PC-3 (cell line): ENCODE measurements at regions not wholly inside any gene's neighbourhood (a gene's known extent, or its start where the extent isn't known, plus 50 kb on each side); places are given as distances from the start of the nearest gene placed in this dataset.
"Not testable (repeated sequence)": the region's sequence is repeated elsewhere in the genome, so short reads cannot be mapped to it uniquely, and the experiment has no call there.

Experiments
- ATAC-seq: fragments of 200-7000 bp; cut with Tn5 transposase; 2 replicates; pipeline ENCODE4 v1.9.1; 2020; ENCODE audit warnings: mild to moderate bottlenecking, moderate library complexity
- BruUV-seq: library from RNA; stranded (reverse); fragments of 400-500 nt; replicated peaks from 2 replicates; lab custom pipeline; 2021; lab: Mats Ljungman, UMichigan
- CTCF ChIA-PET: fragments of 300-600 bp; sonication (Branson Sonifier 250); formaldehyde crosslinking; loops from one replicate; lab custom pipeline; 2022; ENCODE audit warnings: antibody characterized with exemption; lab: Charles Lee
- POLR2A ChIA-PET: fragments of 300-600 bp; sonication (Branson Sonifier 250); formaldehyde crosslinking; loops from one replicate; lab custom pipeline; 2022; ENCODE audit warnings: antibody characterized with exemption; ENCODE audit not compliant: unreplicated experiment; lab: Charles Lee
- DNase-seq: peaks from one replicate; pipeline ENCODE4 v3.0.0-alpha.2; 2015
- H2AFZ ChIP-seq: fragments of 300-600 bp; sonication (generic); 2 replicates; pipeline ENCODE4 v1.6.0; 2016; ENCODE audit warnings: antibody characterized with exemption, low read length
- H3F3A ChIP-seq: fragments of 300-600 bp; sonication (generic); one replicate; pipeline ENCODE4 v1.6.0; 2017; ENCODE audit warnings: antibody characterized with exemption, low read length, control low read depth, mild to moderate bottlenecking; ENCODE audit not compliant: unreplicated experiment
- H3K27ac ChIP-seq: fragments of 300-600 bp; sonication (generic); 2 replicates; pipeline ENCODE4 v1.5.1; 2016; ENCODE audit warnings: mild to moderate bottlenecking, low read length
- H3K27me3 ChIP-seq: fragments of 300-600 bp; sonication (generic); 2 replicates; pipeline ENCODE4 v1.6.1; 2016; ENCODE audit warnings: low read length, mixed read lengths
- H3K36me3 ChIP-seq: fragments of 300-600 bp; sonication (generic); 2 replicates; pipeline ENCODE4 v1.6.1; 2016; ENCODE audit warnings: low read depth, mixed run types, low read length, mixed read lengths
- H3K4me1 ChIP-seq: fragments of 300-600 bp; sonication (generic); 2 replicates; pipeline ENCODE4 v1.5.1; 2016; ENCODE audit warnings: low read length; ENCODE audit not compliant: insufficient read depth
- H3K4me2 ChIP-seq: fragments of 300-600 bp; sonication (generic); 2 replicates; pipeline ENCODE4 v1.6.0; 2016; ENCODE audit warnings: low read length
- H3K4me3 ChIP-seq: fragments of 300-600 bp; sonication (generic); 2 replicates; pipeline ENCODE4 v1.5.1; 2016; ENCODE audit warnings: mild to moderate bottlenecking, low read length, mixed read lengths
- H3K79me2 ChIP-seq: fragments of 300-600 bp; sonication (generic); 2 replicates; pipeline ENCODE4 v1.6.1; 2017; ENCODE audit warnings: low read length, mixed read lengths
- H3K9ac ChIP-seq: fragments of 300-600 bp; sonication (generic); 2 replicates; pipeline ENCODE4 v1.6.0; 2016; ENCODE audit warnings: mild to moderate bottlenecking, low read length
- H3K9me2 ChIP-seq: fragments of 300-600 bp; sonication (generic); replicated peaks from 2 replicates; pipeline ENCODE4 v1.6.1; 2016; ENCODE audit warnings: mixed run types, low read length, mixed read lengths
- H3K9me3 ChIP-seq: fragments of 300-600 bp; sonication (generic); 2 replicates; pipeline ENCODE4 v1.6.1; 2016; ENCODE audit warnings: low read length, mixed read lengths
- H4K20me1 ChIP-seq: fragments of 300-600 bp; sonication (generic); 2 replicates; pipeline ENCODE4 v1.6.1; 2016; ENCODE audit warnings: low read length, mixed read lengths
- CTCF ChIP-seq: fragments of 300-600 bp; sonication (generic); conservative IDR thresholded peaks from 2 replicates; pipeline ENCODE4 v1.5.1; 2017; ENCODE audit warnings: antibody characterized with exemption, low read depth, mild to moderate bottlenecking, low read length
- EZH2 ChIP-seq: fragments of 300-600 bp; sonication (generic); IDR thresholded peaks from one replicate; pipeline ENCODE4 v1.6.1; 2017; ENCODE audit warnings: antibody characterized with exemption, mild to moderate bottlenecking, low read length; ENCODE audit not compliant: unreplicated experiment
- EZH2phosphoT487 ChIP-seq: fragments of 300-600 bp; sonication (generic); IDR thresholded peaks from 2 replicates; pipeline ENCODE4 v1.6.1; 2018; ENCODE audit warnings: mild to moderate bottlenecking, antibody characterized with exemption, low read length, borderline replicate concordance
- intact Hi-C: fragments of 100-400 bp; cut with micrococcal nuclease; formaldehyde crosslinking; loops from 2 replicates; pipeline ENCODE4 v1.9.0; 2023

- Histone ChIP-seq H4K20me1 (no peaks in the 10 kb centered on the region), H3K79me2 (no peaks in the 10 kb centered on the region), H3F3A (no peaks in the 10 kb centered on the region), H3K9me2 (no peaks in the 10 kb centered on the region), H3K36me3 (no peaks in the 10 kb centered on the region), H3K27me3 (peaks cover 4% of the 10 kb centered on the region; the same call in 1 of the 2 replicates), H3K4me3 (no peak overlapping the region), H3K9ac (no peak overlapping the region), H3K4me1 (no peaks in the 10 kb centered on the region), H3K27ac (no peak overlapping the region), H3K4me2 (no peak overlapping the region), H2AFZ (no peak overlapping the region), H3K9me3 (no peaks in the 10 kb centered on the region)
- no peak for DNase-seq
- BruUV-seq: no TSS peak
- intact Hi-C loops: no loop called here
- ChIA-PET POLR2A (no interaction called here), CTCF (no interaction called here)
- TF ChIP-seq CTCF (no peak), EZH2 (no peak), EZH2phosphoT487 (no peak)
- no peak for ATAC-seq
Observed at GRCh38 chr3:11733914-11734313, 90.2 kb upstream of the VGLL4 start.

- Histone ChIP-seq H3K79me2 (no peaks in the 10 kb centered on the region), H3K27ac (no peak overlapping the region), H3K9me3 (no peaks in the 10 kb centered on the region), H3K27me3 (peaks cover 4% of the 10 kb centered on the region), H3K9me2 (no peaks in the 10 kb centered on the region), H3K4me1 (no peaks in the 10 kb centered on the region), H4K20me1 (no peaks in the 10 kb centered on the region), H3K4me3 (no peak overlapping the region), H3K9ac (no peak overlapping the region), H3K36me3 (no peaks in the 10 kb centered on the region), H2AFZ (no peak overlapping the region), H3F3A (no peaks in the 10 kb centered on the region), H3K4me2 (no peak overlapping the region)
- ChIA-PET POLR2A (no interaction called here), CTCF (no interaction called here)
- no TSS peak for BruUV-seq
- peak; percentile 42 for ATAC-seq
- intact Hi-C loops: no loop called here
- no peak for TF ChIP-seq CTCF
- TF ChIP-seq EZH2phosphoT487: no peak
- no peak for TF ChIP-seq EZH2
- no peak for DNase-seq
Observed at GRCh38 chr3:11727207-11727606, 83.5 kb upstream of the VGLL4 start.

- Histone ChIP-seq H3K4me2 (no peak overlapping the region), H3K4me3 (no peak overlapping the region), H3F3A (no peaks in the 10 kb centered on the region), H3K9me2 (no peaks in the 10 kb centered on the region), H3K27ac (no peak overlapping the region), H2AFZ (no peak overlapping the region), H3K4me1 (peaks cover 5% of the 10 kb centered on the region), H3K79me2 (no peaks in the 10 kb centered on the region), H3K36me3 (no peaks in the 10 kb centered on the region), H4K20me1 (no peaks in the 10 kb centered on the region), H3K9me3 (no peaks in the 10 kb centered on the region), H3K27me3 (peaks cover 4% of the 10 kb centered on the region), H3K9ac (no peak overlapping the region)
- DNase-seq (no peak), ATAC-seq (no peak)
- CTCF ChIA-PET: no interaction called here
- no TSS peak for BruUV-seq
- TF ChIP-seq EZH2 (no peak), CTCF (no peak), EZH2phosphoT487 (no peak)
- intact Hi-C loops: no loop called here
- POLR2A ChIA-PET: no interaction called here
Observed at GRCh38 chr3:11726146-11726545, 82.4 kb upstream of the VGLL4 start.

GRCh38 chr3:11725340-11725641, 81.6 kb upstream of the VGLL4 start:
- H3K9me2 ChIP-seq, H3K79me2 ChIP-seq, H3K27ac ChIP-seq, POLR2A ChIA-PET, intact Hi-C loops, DNase-seq, H3K9ac ChIP-seq, H3F3A ChIP-seq, H2AFZ ChIP-seq, H4K20me1 ChIP-seq, H3K4me1 ChIP-seq, H3K9me3 ChIP-seq, BruUV-seq, ATAC-seq, H3K27me3 ChIP-seq, H3K36me3 ChIP-seq, H3K4me3 ChIP-seq, H3K4me2 ChIP-seq, CTCF ChIA-PET: not testable (repeated sequence)
